Stomach (tissue), 4 donors: ENCODE measurements at regions not wholly inside any gene's neighbourhood (a gene's known extent, or its start where the extent isn't known, plus 50 kb on each side); places are given as distances from the start of the nearest gene placed in this dataset.

Experiments used
- CTCF ChIP-seq, 7 experiments: fragments of 450-650 bp in 4 of 7; fragments of 200-600 bp in 3 of 7; sonication (generic) in 3 of 7; IDR thresholded peaks; one replicate each; pipeline ENCODE4 v1.5.1; 2016 to 2019; ENCODE audit warnings: antibody characterized with exemption in 7 of 7, control low read depth in 2 of 7, mild to moderate bottlenecking in 1 of 7
- EP300 ChIP-seq: sonication (generic); formaldehyde crosslinking; IDR thresholded peaks from one replicate; pipeline ENCODE4 v1.6.1; 2017; ENCODE audit warnings: antibody characterized with exemption
- POLR2A ChIP-seq, 4 donors: fragments of 450-650 bp; IDR thresholded peaks; one replicate each; pipeline ENCODE4 v1.6.1; 2016; ENCODE audit warnings: antibody characterized with exemption in 4 of 4, control low read depth in 2 of 4, mild to moderate bottlenecking in 1 of 4, moderate library complexity in 1 of 4

GRCh38 chr7:156493942-156494341 is 146.6 kb upstream of the RNF32 start:
- no peak for TF ChIP-seq POLR2A (IDR thresholded peaks at IDR 0.05)
- TF ChIP-seq CTCF (IDR thresholded peaks at IDR 0.05) = no peak
- no peak for TF ChIP-seq EP300
